ENCODE measurements at regions not wholly inside any gene's neighbourhood (a gene's known extent, or its start where the extent isn't known, plus 50 kb on each side); places are given as distances from the start of the nearest gene placed in this dataset.

GRCh38 chr2:185174353-185174752 is 564.3 kb upstream of the FSIP2 start:
- intact Hi-C loops (cut with micrococcal nuclease; ENCODE audit: unreplicated experiment), result no loop called here
- H3K4me3 Mint-ChIP-seq (ENCODE audit: low read depth, unreplicated experiment), result no peak overlapping the region
- CTCF ChIA-PET, result no interaction called here
- no peaks in the 10 kb centered on the region for H3K9me3 Mint-ChIP-seq (ENCODE audit: low read depth, unreplicated experiment)
- no TSS peak for BruUV-seq (replicated peaks)
- H3K4me1 Mint-ChIP-seq (ENCODE audit: low read depth, unreplicated experiment), result no peaks in the 10 kb centered on the region
- H3K27me3 Mint-ChIP-seq (ENCODE audit: unreplicated experiment), result no peaks in the 10 kb centered on the region
- H3K27ac Mint-ChIP-seq (ENCODE audit: unreplicated experiment), result no peak overlapping the region
- H3K36me3 Mint-ChIP-seq (ENCODE audit: insufficient read depth, unreplicated experiment), result no peaks in the 10 kb centered on the region
- no peak for TF ChIP-seq CTCF (IDR thresholded peaks at IDR 0.05; ENCODE audit: unreplicated experiment)
- DNase-seq, result no peak

GRCh38 chr2:185179743-185180142 is 558.9 kb upstream of the FSIP2 start:
- Mint-ChIP-seq H3K4me1 (ENCODE audit: low read depth, unreplicated experiment) (no peaks in the 10 kb centered on the region), H3K27ac (ENCODE audit: unreplicated experiment) (no peak overlapping the region), H3K36me3 (ENCODE audit: insufficient read depth, unreplicated experiment) (no peaks in the 10 kb centered on the region), H3K4me3 (ENCODE audit: low read depth, unreplicated experiment) (no peak overlapping the region), H3K27me3 (ENCODE audit: unreplicated experiment) (no peaks in the 10 kb centered on the region), H3K9me3 (ENCODE audit: low read depth, unreplicated experiment) (no peaks in the 10 kb centered on the region)
- CTCF ChIA-PET, result no interaction called here
- DNase-seq, result no peak
- intact Hi-C loops (cut with micrococcal nuclease; ENCODE audit: unreplicated experiment), result no loop called here
- no peak for TF ChIP-seq CTCF (IDR thresholded peaks at IDR 0.05; ENCODE audit: unreplicated experiment)
- no TSS peak for BruUV-seq (replicated peaks)

GRCh38 chr2:185181901-185182300 is 556.7 kb upstream of the FSIP2 start:
- no peaks in the 10 kb centered on the region for H3K36me3 Mint-ChIP-seq (ENCODE audit: insufficient read depth, unreplicated experiment)

GRCh38 chr2:185185044-185185443 is 553.6 kb upstream of the FSIP2 start:
- no peak overlapping the region for H3K4me3 Mint-ChIP-seq (ENCODE audit: low read depth, unreplicated experiment)
- no peak for TF ChIP-seq CTCF (IDR thresholded peaks at IDR 0.05; ENCODE audit: unreplicated experiment)
- H3K27ac Mint-ChIP-seq (ENCODE audit: unreplicated experiment), result no peak overlapping the region
- intact Hi-C loops (cut with micrococcal nuclease; ENCODE audit: unreplicated experiment), result no loop called here
- peaks cover 3% of the 10 kb centered on the region for H3K9me3 Mint-ChIP-seq (ENCODE audit: low read depth, unreplicated experiment)
- H3K36me3 Mint-ChIP-seq (ENCODE audit: insufficient read depth, unreplicated experiment), result no peaks in the 10 kb centered on the region
- CTCF ChIA-PET, result no interaction called here
- no peak for DNase-seq
- H3K27me3 Mint-ChIP-seq (ENCODE audit: unreplicated experiment), result no peaks in the 10 kb centered on the region
- no peaks in the 10 kb centered on the region for H3K4me1 Mint-ChIP-seq (ENCODE audit: low read depth, unreplicated experiment)
- BruUV-seq (replicated peaks), result no TSS peak

More at GRCh38 chr2:185181901-185182300, 556.7 kb upstream of the FSIP2 start:
- no peak overlapping the region for H3K27ac Mint-ChIP-seq (ENCODE audit: unreplicated experiment)
- TF ChIP-seq CTCF (IDR thresholded peaks at IDR 0.05; ENCODE audit: unreplicated experiment), result no peak
- H3K27me3 Mint-ChIP-seq (ENCODE audit: unreplicated experiment), result no peaks in the 10 kb centered on the region
- H3K4me1 Mint-ChIP-seq (ENCODE audit: low read depth, unreplicated experiment), result no peaks in the 10 kb centered on the region
- BruUV-seq (replicated peaks), result no TSS peak
- DNase-seq, result no peak
- no peaks in the 10 kb centered on the region for H3K9me3 Mint-ChIP-seq (ENCODE audit: low read depth, unreplicated experiment)
- H3K4me3 Mint-ChIP-seq (ENCODE audit: low read depth, unreplicated experiment), result no peak overlapping the region
- CTCF ChIA-PET, result no interaction called here
- intact Hi-C loops (cut with micrococcal nuclease; ENCODE audit: unreplicated experiment), result no loop called here

- BruUV-seq (replicated peaks), result no TSS peak
- Mint-ChIP-seq H3K27me3 (ENCODE audit: unreplicated experiment) (no peaks in the 10 kb centered on the region), H3K4me1 (ENCODE audit: low read depth, unreplicated experiment) (no peaks in the 10 kb centered on the region), H3K9me3 (ENCODE audit: low read depth, unreplicated experiment) (peaks cover 3% of the 10 kb centered on the region), H3K36me3 (ENCODE audit: insufficient read depth, unreplicated experiment) (no peaks in the 10 kb centered on the region), H3K4me3 (ENCODE audit: low read depth, unreplicated experiment) (no peak overlapping the region), H3K27ac (ENCODE audit: unreplicated experiment) (no peak overlapping the region)
- CTCF ChIA-PET, result no interaction called here
- no peak for DNase-seq
- intact Hi-C loops (cut with micrococcal nuclease; ENCODE audit: unreplicated experiment), result no loop called here
- TF ChIP-seq CTCF (IDR thresholded peaks at IDR 0.05; ENCODE audit: unreplicated experiment), result no peak
Measured at GRCh38 chr2:185187421-185187820, 551.2 kb upstream of the FSIP2 start.
